Fibroblast of the conjunctiva (primary cell): ENCODE measurements at regions not wholly inside any gene's neighbourhood (a gene's known extent, or its start where the extent isn't known, plus 50 kb on each side); places are given as distances from the start of the nearest gene placed in this dataset.

Source experiments
- DNase-seq: peaks from one replicate; pipeline ENCODE4 v3.0.0-alpha.2; 2010; ENCODE audit warnings: low read depth

DNA sequence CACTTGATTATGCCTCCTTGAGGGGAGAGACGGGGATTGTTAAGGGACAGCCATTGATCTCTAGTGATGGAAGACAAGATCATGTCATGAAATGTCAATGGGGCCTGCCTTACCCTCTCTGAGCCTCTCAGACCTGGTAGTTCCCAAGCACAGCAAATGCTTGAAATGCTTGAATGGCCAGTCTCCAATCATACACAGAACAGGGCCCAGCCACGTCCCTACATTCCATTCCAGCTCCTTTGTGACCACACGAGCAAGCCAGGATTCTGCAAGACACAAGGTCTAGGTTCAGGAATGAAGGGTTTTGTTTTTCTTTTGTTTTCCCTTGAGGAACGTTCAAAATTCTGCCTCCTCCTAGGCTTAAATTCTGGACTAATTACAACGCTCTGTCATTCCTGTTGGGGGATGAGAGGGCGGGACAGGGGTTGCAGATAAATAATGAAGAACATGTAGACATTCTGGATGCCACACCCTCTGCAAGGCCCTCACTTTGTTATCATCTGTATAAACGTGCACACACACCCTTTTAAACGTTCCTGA lies 98.1 kb upstream of the YPEL5 start:
- DNase-seq, result no peak

DNA sequence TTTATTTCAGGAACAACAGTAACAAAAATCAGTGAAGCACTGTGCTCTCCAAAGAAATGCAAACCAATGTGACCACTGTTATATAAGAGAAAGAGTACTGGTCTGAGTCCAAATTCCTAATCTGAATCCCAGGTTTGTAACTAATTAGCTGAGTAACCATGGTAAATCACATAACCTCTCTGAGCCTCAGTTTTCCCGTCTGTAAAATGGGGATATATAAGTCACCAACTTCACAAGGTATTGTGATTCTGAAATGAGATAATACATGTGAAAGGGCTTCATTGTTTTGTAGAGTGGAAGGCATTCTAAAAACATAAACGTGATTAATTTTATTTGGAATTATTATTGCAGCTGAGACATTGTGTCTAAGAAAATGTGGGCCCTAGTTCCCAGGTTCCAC lies 91.3 kb upstream of the YPEL5 start:
- no peak for DNase-seq

GRCh38 chr2:30060562-30060961 lies 86.2 kb upstream of the YPEL5 start:
- DNase-seq, result no peak

DNA sequence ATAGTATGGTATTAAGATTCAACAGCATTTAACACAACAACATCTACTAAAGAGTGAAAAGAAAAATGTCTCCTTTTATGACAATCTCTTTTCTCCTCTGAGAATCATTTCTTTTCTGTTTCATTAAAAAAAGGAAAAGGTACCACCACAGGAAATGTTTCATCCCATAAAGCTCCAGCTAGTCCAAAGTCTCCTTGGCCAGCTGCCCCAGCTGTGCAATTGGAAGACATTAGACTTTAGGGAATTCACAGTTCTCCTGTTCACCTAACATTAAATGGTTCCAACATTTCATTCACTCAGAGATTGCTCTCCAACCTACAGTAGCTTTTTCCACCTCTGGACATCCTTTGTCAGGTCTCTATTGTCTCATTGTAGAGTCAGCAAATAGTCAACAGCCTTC lies 78.7 kb upstream of the YPEL5 start:
- no peak for DNase-seq

GRCh38 chr2:30072250-30072842 lies 74.5 kb upstream of the YPEL5 start:
- peak; percentile 47 for DNase-seq

DNA sequence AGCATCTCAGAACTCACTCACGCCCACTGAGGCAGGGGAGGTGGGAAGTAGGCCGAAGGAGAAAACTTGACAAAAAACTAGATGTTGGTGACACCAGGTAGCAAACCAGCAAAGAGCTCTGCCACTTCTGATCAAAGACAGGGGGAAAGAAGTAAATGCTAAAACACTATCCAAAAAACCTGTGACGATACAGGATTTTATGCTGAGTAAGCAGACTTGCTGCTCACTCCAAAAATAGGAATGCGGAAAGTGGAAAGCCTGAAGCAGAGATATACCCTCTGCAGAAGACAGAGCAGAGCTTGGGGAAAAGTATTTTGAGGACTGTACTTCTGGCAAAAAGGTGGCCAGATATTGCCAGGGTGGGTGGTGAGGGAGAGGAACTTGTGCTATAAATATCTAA lies 73.3 kb upstream of the YPEL5 start:
- DNase-seq, result no peak

GRCh38 chr2:30074023-30074422 lies 72.8 kb upstream of the YPEL5 start:
- DNase-seq, result no peak

DNA sequence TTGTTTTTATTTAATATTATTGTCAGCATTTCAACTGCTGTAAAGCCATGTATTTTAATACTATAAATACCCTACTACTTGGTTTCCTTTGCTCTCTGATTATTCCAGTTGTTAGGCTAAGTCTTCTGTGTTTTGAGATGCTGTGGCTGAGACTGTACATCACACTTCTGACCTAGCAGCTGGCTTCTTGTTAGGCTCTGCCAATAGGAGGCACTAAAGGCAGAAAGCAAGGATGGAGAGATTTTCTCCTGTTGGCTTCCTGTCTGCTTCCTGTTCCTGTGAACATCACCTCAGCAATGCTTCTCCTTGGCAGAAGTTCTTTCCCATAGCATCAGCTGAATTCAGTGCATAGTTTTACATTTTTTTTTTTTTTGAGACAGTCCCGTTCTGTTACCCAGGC lies 68.3 kb upstream of the YPEL5 start:
- DNase-seq, result no peak

- DNase-seq, result no peak
Observed at GRCh38 chr2:30084915-30085314, 61.9 kb upstream of the YPEL5 start.

DNA sequence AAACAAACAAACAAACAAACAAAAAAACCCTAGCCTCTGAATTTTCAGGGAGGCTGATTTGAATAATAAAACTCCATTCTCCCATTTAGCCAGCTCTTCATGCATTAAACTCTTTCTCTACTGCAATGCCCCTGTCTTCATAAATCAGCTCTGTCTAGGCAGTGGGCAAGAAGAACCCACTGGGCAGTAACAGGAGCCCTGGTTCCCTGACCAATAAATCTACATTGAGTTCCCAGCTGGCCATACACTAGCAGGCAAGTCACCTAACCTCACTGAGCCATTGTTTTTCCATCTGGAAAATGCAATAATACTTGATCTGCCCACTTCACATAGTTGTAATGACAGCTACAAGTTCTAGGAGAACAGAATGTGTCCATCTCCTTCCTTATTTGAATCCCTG lies 57.6 kb upstream of the YPEL5 start:
- DNase-seq, result no peak

- no peak for DNase-seq
Observed at GRCh38 chr2:30095402-30095801, 51.4 kb upstream of the YPEL5 start.

DNA sequence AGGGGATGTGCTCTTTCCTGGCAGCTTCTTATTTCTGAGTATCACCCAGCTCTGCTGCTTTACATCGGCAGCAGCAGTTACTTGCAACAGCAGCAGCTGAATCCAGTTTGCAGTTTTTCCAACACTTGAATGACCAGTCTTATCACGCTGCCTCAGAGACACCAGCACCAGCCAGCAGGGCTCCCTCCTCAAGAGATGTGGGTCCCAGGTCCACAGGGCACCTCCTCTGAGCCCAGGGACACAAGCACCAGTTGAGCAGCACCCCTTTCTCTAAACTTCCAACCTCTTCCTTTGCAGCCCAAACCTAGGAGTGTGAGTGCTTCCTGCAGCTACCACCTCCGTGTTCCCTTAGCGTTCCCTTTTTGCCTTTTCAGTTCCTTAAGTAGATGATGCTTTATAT lies 50.4 kb upstream of the YPEL5 start:
- no peak for DNase-seq
